ENCODE measurements at regions not wholly inside any gene's neighbourhood (a gene's known extent, or its start where the extent isn't known, plus 50 kb on each side); places are given as distances from the start of the nearest gene placed in this dataset.

DNA sequence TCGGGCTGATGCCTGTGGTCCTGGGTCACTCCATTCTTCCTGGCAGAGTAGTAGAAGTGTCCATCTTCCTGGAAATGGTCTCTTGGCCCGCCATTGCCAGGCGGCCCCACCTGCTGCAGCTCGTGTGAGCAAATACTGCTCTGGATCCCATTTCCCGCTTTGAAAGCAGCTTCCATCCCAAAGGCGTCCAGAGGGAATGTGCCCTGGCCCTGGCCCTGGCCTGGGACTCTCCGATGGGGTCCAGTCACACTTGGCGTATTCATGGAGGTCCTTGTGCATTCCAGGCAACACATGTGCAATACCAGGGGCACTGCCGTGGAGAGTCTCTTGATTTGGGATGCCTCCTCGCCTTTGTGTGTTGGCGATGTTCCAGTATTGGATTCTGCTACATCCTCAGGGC is 111.1 kb downstream of the SNRPN start:
- Histone ChIP-seq H3K4me1 (ENCODE audit: low read length) (no peaks in the 10 kb centered on the region), H3K27ac (ENCODE audit: low read length) (no peak overlapping the region), H3K36me3 (replicated peaks; ENCODE audit: low read depth, low read length) (peaks cover 100% of the 10 kb centered on the region), H4K20me1 (ENCODE audit: insufficient read depth, low read length) (no peaks in the 10 kb centered on the region), H3K4me2 (ENCODE audit: low read length) (no peak overlapping the region), H2AFZ (ENCODE audit: low read depth, low read length) (no peak overlapping the region), H3K79me2 (ENCODE audit: low read length) (no peaks in the 10 kb centered on the region), H3K4me3 (ENCODE audit: low read length) (no peak overlapping the region), H3K27me3 (ENCODE audit: low read depth, low read length) (no peaks in the 10 kb centered on the region), H3K9me3 (ENCODE audit: insufficient read depth, low read length) (peaks cover 83% of the 10 kb centered on the region), H3K9ac (ENCODE audit: low read length) (no peak overlapping the region)
- TF ChIP-seq EZH2phosphoT487 (IDR thresholded peaks at IDR 0.05; ENCODE audit: low read depth) = no peak
- TF ChIP-seq, protein P1, sequence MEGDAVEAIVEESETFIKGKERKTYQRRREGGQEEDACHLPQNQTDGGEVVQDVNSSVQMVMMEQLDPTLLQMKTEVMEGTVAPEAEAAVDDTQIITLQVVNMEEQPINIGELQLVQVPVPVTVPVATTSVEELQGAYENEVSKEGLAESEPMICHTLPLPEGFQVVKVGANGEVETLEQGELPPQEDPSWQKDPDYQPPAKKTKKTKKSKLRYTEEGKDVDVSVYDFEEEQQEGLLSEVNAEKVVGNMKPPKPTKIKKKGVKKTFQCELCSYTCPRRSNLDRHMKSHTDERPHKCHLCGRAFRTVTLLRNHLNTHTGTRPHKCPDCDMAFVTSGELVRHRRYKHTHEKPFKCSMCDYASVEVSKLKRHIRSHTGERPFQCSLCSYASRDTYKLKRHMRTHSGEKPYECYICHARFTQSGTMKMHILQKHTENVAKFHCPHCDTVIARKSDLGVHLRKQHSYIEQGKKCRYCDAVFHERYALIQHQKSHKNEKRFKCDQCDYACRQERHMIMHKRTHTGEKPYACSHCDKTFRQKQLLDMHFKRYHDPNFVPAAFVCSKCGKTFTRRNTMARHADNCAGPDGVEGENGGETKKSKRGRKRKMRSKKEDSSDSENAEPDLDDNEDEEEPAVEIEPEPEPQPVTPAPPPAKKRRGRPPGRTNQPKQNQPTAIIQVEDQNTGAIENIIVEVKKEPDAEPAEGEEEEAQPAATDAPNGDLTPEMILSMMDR (IDR thresholded peaks at IDR 0.05; ENCODE audit: low read depth, low read length) = no peak

DNA sequence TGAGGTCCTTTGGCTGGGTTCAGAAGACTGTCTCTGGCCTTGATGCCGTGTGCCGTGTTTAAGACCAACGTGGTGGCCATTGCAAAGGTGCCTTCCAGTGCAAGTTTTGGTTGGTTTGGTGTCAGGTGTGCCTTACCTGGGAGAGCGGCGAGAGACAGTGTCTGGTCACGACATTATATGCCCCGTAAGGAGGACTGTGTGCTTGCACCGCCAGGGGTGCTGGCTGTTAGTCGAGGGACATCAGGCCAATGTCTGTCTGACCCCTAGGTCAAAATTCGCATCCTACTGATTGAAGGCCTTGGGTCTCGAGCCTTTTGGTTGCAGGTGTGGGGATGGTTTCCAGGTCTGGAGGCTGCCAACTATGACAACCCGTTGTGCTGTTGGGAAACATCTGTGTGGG is 111.9 kb downstream of the SNRPN start:
- Histone ChIP-seq H3K4me1 (ENCODE audit: low read length) (no peaks in the 10 kb centered on the region), H3K4me3 (ENCODE audit: low read length) (no peak overlapping the region), H3K79me2 (ENCODE audit: low read length) (no peaks in the 10 kb centered on the region), H3K27ac (ENCODE audit: low read length) (no peak overlapping the region), H3K4me2 (ENCODE audit: low read length) (no peak overlapping the region), H3K27me3 (ENCODE audit: low read depth, low read length) (no peaks in the 10 kb centered on the region), H3K36me3 (replicated peaks; ENCODE audit: low read depth, low read length) (peaks cover 100% of the 10 kb centered on the region), H3K9me3 (ENCODE audit: insufficient read depth, low read length) (peaks cover 91% of the 10 kb centered on the region), H4K20me1 (ENCODE audit: insufficient read depth, low read length) (no peaks in the 10 kb centered on the region), H2AFZ (ENCODE audit: low read depth, low read length) (no peak overlapping the region), H3K9ac (ENCODE audit: low read length) (no peak overlapping the region)
- TF ChIP-seq, protein P1 (IDR thresholded peaks at IDR 0.05; ENCODE audit: low read depth, low read length) = no peak
- TF ChIP-seq EZH2phosphoT487 (IDR thresholded peaks at IDR 0.05; ENCODE audit: low read depth) = no peak

DNA sequence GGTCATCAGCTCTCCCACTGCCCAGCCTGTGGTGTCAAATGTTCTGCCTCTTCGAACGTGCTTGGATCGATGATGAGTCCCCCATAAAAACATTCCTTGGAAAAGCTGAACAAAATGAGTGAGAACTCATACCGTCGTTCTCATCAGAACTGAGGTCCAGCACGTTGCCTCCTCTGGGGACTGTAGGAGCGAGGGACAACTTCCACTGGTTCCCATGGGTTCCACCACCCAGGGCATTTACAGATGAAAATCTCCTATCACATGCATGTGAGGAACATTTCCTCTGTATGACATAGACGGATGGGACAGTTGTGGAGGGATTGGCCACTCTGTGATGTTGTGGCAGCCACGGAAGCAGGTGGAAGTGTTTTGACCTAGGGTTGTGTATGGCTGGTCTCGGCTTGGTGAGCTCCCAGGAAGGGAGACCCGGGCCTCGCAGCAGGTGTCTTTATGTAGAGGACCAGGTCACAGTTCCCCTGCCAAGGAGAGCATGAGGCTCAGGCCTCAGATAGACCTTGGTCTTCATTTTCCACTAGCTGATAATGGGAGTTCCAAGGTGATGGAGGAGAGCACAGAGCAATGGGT is 113.0 kb downstream of the SNRPN start:
- Histone ChIP-seq H3K4me3 (ENCODE audit: low read length) (no peak overlapping the region), H3K36me3 (replicated peaks; ENCODE audit: low read depth, low read length) (peaks cover 100% of the 10 kb centered on the region), H2AFZ (ENCODE audit: low read depth, low read length) (no peak overlapping the region)

DNA sequence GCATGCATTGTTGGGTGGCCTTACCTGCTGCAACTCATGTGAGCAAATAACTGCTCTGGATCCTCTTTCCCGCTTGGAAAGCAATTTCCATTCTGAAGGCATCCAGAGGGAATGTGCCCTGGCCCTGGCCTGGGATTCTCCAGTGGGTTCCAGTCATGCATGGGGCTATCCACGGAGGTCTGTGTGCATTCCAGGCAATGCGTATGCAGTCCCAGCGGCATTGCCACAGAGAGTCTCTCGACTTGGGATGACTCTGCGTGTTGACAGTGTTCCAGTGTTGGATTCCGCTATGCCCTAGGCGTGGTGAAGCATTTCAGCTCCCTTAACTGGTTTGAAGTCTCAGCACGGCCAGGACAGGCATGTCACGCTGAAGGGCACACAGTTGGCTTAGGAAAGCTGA is 113.9 kb downstream of the SNRPN start:
- no peak for TF ChIP-seq EZH2phosphoT487 (IDR thresholded peaks at IDR 0.05; ENCODE audit: low read depth)
- TF ChIP-seq, protein P1 (IDR thresholded peaks at IDR 0.05; ENCODE audit: low read depth, low read length) = no peak
- Histone ChIP-seq H4K20me1 (ENCODE audit: insufficient read depth, low read length) (no peaks in the 10 kb centered on the region), H3K4me2 (ENCODE audit: low read length) (no peak overlapping the region), H3K4me3 (ENCODE audit: low read length) (no peak overlapping the region), H3K4me1 (ENCODE audit: low read length) (no peaks in the 10 kb centered on the region), H3K36me3 (replicated peaks; ENCODE audit: low read depth, low read length) (peaks cover 100% of the 10 kb centered on the region), H2AFZ (ENCODE audit: low read depth, low read length) (no peak overlapping the region), H3K9ac (ENCODE audit: low read length) (no peak overlapping the region), H3K27me3 (ENCODE audit: low read depth, low read length) (no peaks in the 10 kb centered on the region), H3K9me3 (ENCODE audit: insufficient read depth, low read length) (peaks cover 92% of the 10 kb centered on the region), H3K79me2 (ENCODE audit: low read length) (no peaks in the 10 kb centered on the region), H3K27ac (ENCODE audit: low read length) (no peak overlapping the region)

More for the DNA sequence above, 113.0 kb downstream of the SNRPN start:
- Histone ChIP-seq H3K4me1 (ENCODE audit: low read length) (no peaks in the 10 kb centered on the region), H3K79me2 (ENCODE audit: low read length) (no peaks in the 10 kb centered on the region), H3K27me3 (ENCODE audit: low read depth, low read length) (no peaks in the 10 kb centered on the region), H3K9me3 (ENCODE audit: insufficient read depth, low read length) (peaks cover 91% of the 10 kb centered on the region), H3K4me2 (ENCODE audit: low read length) (no peak overlapping the region), H3K27ac (ENCODE audit: low read length) (no peak overlapping the region), H3K9ac (ENCODE audit: low read length) (no peak overlapping the region), H4K20me1 (ENCODE audit: insufficient read depth, low read length) (no peaks in the 10 kb centered on the region)
- TF ChIP-seq EZH2phosphoT487 (IDR thresholded peaks at IDR 0.05; ENCODE audit: low read depth) = no peak
- TF ChIP-seq, protein P1 (IDR thresholded peaks at IDR 0.05; ENCODE audit: low read depth, low read length) = no peak

Data from OCI-LY3 (cell line).